ENCODE measurements at regions not wholly inside any gene's neighbourhood (a gene's known extent, or its start where the extent isn't known, plus 50 kb on each side); places are given as distances from the start of the nearest gene placed in this dataset.

- 12 to 25% methylated on average over 1 of the region's 1 CpG for WGBS, 2 donors
- Histone ChIP-seq H3K9me3 (no peaks in the 10 kb centered on the region), H3K4me3 (no peak overlapping the region), H3K27me3 (no peaks in the 10 kb centered on the region), H3K4me1 (peaks cover 0 to 16% (median 11%) of the 10 kb centered on the region in 4 donors), H3K36me3 (no peaks in the 10 kb centered on the region), H3K27ac (no peak overlapping the region)
- TF ChIP-seq POLR2A (IDR thresholded peaks at IDR 0.05) (no peak), EP300 (IDR thresholded peaks at IDR 0.05) (no peak), POLR2AphosphoS5 (IDR thresholded peaks at IDR 0.05) (no peak)
- TF ChIP-seq, protein P1, sequence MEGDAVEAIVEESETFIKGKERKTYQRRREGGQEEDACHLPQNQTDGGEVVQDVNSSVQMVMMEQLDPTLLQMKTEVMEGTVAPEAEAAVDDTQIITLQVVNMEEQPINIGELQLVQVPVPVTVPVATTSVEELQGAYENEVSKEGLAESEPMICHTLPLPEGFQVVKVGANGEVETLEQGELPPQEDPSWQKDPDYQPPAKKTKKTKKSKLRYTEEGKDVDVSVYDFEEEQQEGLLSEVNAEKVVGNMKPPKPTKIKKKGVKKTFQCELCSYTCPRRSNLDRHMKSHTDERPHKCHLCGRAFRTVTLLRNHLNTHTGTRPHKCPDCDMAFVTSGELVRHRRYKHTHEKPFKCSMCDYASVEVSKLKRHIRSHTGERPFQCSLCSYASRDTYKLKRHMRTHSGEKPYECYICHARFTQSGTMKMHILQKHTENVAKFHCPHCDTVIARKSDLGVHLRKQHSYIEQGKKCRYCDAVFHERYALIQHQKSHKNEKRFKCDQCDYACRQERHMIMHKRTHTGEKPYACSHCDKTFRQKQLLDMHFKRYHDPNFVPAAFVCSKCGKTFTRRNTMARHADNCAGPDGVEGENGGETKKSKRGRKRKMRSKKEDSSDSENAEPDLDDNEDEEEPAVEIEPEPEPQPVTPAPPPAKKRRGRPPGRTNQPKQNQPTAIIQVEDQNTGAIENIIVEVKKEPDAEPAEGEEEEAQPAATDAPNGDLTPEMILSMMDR (IDR thresholded peaks at IDR 0.05), result no peak
- intact Hi-C loops (cut with DNase I), result no loop called here
- DNase-seq, result no peak
These were observed 340.9 kb downstream of the BUD13 start for GRCh38 chr11:116431842-116432241.

- no peak overlapping the region for H3K4me3 ChIP-seq
- intact Hi-C loops (cut with DNase I), result no loop called here
These were observed 344.2 kb downstream of the BUD13 start for GRCh38 chr11:116428638-116428975.

GRCh38 chr11:116427903-116428637 is 344.7 kb downstream of the BUD13 start:
- no peak overlapping the region for H3K27ac ChIP-seq
- DNase-seq, result no peak

More at GRCh38 chr11:116428638-116428975, 344.2 kb downstream of the BUD13 start:
- DNase-seq, result peak; percentile 17
- Histone ChIP-seq H3K27ac (no peak overlapping the region), H3K27me3 (no peaks in the 10 kb centered on the region), H3K36me3 (no peaks in the 10 kb centered on the region), H3K9me3 (no peaks in the 10 kb centered on the region), H3K4me1 (peaks cover 0 to 16% (median 11%) of the 10 kb centered on the region in 4 donors)
- WGBS, 2 donors, result 74 to 77% methylated on average over 6 of the region's 6 CpGs
- TF ChIP-seq POLR2AphosphoS5 (IDR thresholded peaks at IDR 0.05) (no peak), POLR2A (IDR thresholded peaks at IDR 0.05) (no peak)
- TF ChIP-seq, protein P1 (IDR thresholded peaks at IDR 0.05), result no peak

DNA sequence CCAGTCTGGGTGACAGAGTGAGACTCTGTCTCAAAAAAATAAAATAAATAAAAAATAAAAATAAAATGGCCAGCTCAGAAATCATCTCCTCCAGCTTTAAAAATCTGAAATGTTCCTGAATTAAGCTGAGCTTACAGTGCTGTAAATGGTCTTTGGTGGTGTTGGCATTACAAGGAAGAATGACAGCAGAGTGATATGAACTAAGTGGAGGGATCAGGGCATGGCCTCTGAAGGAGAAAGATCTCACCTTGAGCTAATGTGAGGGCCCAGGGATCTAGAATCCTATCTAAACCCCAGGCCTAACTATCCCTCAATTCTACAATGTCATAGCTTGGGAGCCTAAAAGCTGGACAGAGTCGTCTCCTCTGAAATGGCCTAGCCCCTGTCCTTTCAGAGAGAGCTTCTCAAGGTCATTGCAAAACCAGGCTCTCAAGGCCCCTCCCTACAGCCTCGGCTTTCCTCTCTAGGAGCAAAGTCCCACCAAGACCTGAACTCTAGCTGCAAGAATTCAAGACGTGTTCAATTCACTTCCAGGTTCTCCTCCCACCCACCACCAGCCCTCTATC is 345.4 kb downstream of the BUD13 start:
- intact Hi-C loops (cut with DNase I), result no loop called here
- Histone ChIP-seq H3K9me3 (no peaks in the 10 kb centered on the region), H3K36me3 (no peaks in the 10 kb centered on the region), H3K4me3 (no peak overlapping the region), H3K27me3 (no peaks in the 10 kb centered on the region), H3K4me1 (peaks cover 0 to 23% (median 13%) of the 10 kb centered on the region in 4 donors), H3K27ac (no peak overlapping the region)
- 10 to 34% methylated on average over 3 of the region's 3 CpGs for WGBS, 2 donors
- TF ChIP-seq POLR2AphosphoS5 (IDR thresholded peaks at IDR 0.05), result no peak
- TF ChIP-seq, protein P1 (IDR thresholded peaks at IDR 0.05), result no peak
- no peak for TF ChIP-seq POLR2A (IDR thresholded peaks at IDR 0.05)
- no peak for TF ChIP-seq EP300 (IDR thresholded peaks at IDR 0.05)
- no peak for DNase-seq

More at GRCh38 chr11:116427903-116428637, 344.7 kb downstream of the BUD13 start:
- intact Hi-C loops (cut with DNase I), result no loop called here
- Histone ChIP-seq H3K4me1 (peaks cover 0 to 17% (median 11%) of the 10 kb centered on the region in 4 donors), H3K36me3 (no peaks in the 10 kb centered on the region), H3K27me3 (no peaks in the 10 kb centered on the region), H3K4me3 (no peak overlapping the region), H3K9me3 (no peaks in the 10 kb centered on the region)
- TF ChIP-seq, protein P1 (IDR thresholded peaks at IDR 0.05), result no peak
- no peak for TF ChIP-seq POLR2A (IDR thresholded peaks at IDR 0.05)
- no peak for TF ChIP-seq POLR2AphosphoS5 (IDR thresholded peaks at IDR 0.05)
- TF ChIP-seq EP300 (IDR thresholded peaks at IDR 0.05), result no peak
- 11 to 24% methylated on average over 11 of the region's 11 CpGs for WGBS, 2 donors
